MV-4-11 (cell line): ENCODE measurements at regions not wholly inside any gene's neighbourhood (a gene's known extent, or its start where the extent isn't known, plus 50 kb on each side); places are given as distances from the start of the nearest gene placed in this dataset.
"Not testable (repeated sequence)": the region's sequence is repeated elsewhere in the genome, so short reads cannot be mapped to it uniquely, and the experiment has no call there.

Experiments used
- DNase-seq: peaks from one replicate; lab custom pipeline; 2025; lab: John Stamatoyannopoulos, UW

GRCh38 chr1:54474310-54475251, 68.4 kb upstream of the SSBP3 start:
- no peak for DNase-seq

- DNase-seq: no peak
Observed at GRCh38 chr1:54471588-54471987, 65.4 kb upstream of the SSBP3 start.

GRCh38 chr1:54469444-54469843, 63.2 kb upstream of the SSBP3 start:
- not testable (repeated sequence) for DNase-seq

GRCh38 chr1:54468288-54469084, 62.3 kb upstream of the SSBP3 start:
- DNase-seq: not testable (repeated sequence)

GRCh38 chr1:54465351-54465811, 59.2 kb upstream of the SSBP3 start:
- DNase-seq: no peak

- DNase-seq: peak; percentile 85
Observed at GRCh38 chr1:54464477-54465146, 58.4 kb upstream of the SSBP3 start.

GRCh38 chr1:54464031-54464476, 57.9 kb upstream of the SSBP3 start:
- DNase-seq: peak; percentile 10

- no peak for DNase-seq
Observed at GRCh38 chr1:54463259-54464030, 57.3 kb upstream of the SSBP3 start.

- no peak for DNase-seq
Observed at GRCh38 chr1:54462597-54463258, 56.5 kb upstream of the SSBP3 start.

- no peak for DNase-seq
Observed at GRCh38 chr1:54461731-54462596, 55.8 kb upstream of the SSBP3 start.

- DNase-seq: no peak
Observed at GRCh38 chr1:54460861-54461387, 54.7 kb upstream of the SSBP3 start.

GRCh38 chr1:54460351-54460750, 54.2 kb upstream of the SSBP3 start:
- no peak for DNase-seq

- no peak for DNase-seq
Observed at GRCh38 chr1:54459726-54460191, 53.6 kb upstream of the SSBP3 start.

GRCh38 chr1:54459140-54459539, 52.9 kb upstream of the SSBP3 start:
- no peak for DNase-seq

GRCh38 chr1:54456921-54457529, 50.8 kb upstream of the SSBP3 start:
- no peak for DNase-seq

GRCh38 chr1:54456361-54456760, 50.2 kb upstream of the SSBP3 start:
- no peak for DNase-seq
